Fibroblast of lung (primary cell): ENCODE measurements at regions not wholly inside any gene's neighbourhood (a gene's known extent, or its start where the extent isn't known, plus 50 kb on each side); places are given as distances from the start of the nearest gene placed in this dataset.
A peak's percentile ranks its signal among the peaks of the same experiment; 100 is the strongest.

Source experiments
- DNase-seq, 2 donors: peaks; one replicate each; pipeline versions ENCODE4 v3.0.0 to v3.0.0-alpha.2; 2010; ENCODE audit warnings: low read depth in 2 of 2
- H2AFZ ChIP-seq: 2 replicates; pipeline ENCODE4 v1.5.1; 2012; ENCODE audit warnings: low read length, control low read depth, inconsistent platforms
- H3K27ac ChIP-seq: 2 replicates; pipeline ENCODE4 v1.5.1; 2011; ENCODE audit warnings: low read length, control low read depth; ENCODE audit not compliant: insufficient read depth
- H3K27me3 ChIP-seq: 2 replicates; pipeline ENCODE4 v1.5.1; 2011; ENCODE audit warnings: mild to moderate bottlenecking, low read length; ENCODE audit not compliant: control insufficient read depth, insufficient read depth
- H3K36me3 ChIP-seq: 2 replicates; pipeline ENCODE4 v1.5.1; 2011; ENCODE audit warnings: low read length; ENCODE audit not compliant: control insufficient read depth, insufficient read depth
- H3K4me1 ChIP-seq: 2 replicates; pipeline ENCODE4 v1.5.1; 2011; ENCODE audit warnings: low read length; ENCODE audit not compliant: control insufficient read depth, insufficient read depth; ENCODE audit errors: extremely low read depth
- H3K4me2 ChIP-seq: 2 replicates; pipeline ENCODE4 v1.5.1; 2011; ENCODE audit warnings: low read length, control low read depth; ENCODE audit not compliant: insufficient read depth; ENCODE audit errors: extremely low read depth
- H3K4me3 ChIP-seq, 4 experiments: fragments of 200-600 bp in 1 of 4; sonication (generic) in 1 of 4; replicated peaks in 1 of 4; 2 replicates each; pipeline ENCODE4 v1.5.1; 2011 to 2016; ENCODE audit warnings: low read length in 4 of 4, low read depth in 3 of 4, mild to moderate bottlenecking in 3 of 4, control low read depth in 2 of 4, inconsistent platforms in 1 of 4, mixed read lengths in 1 of 4; ENCODE audit not compliant: insufficient read depth in 1 of 4; ENCODE audit errors: control extremely low read depth in 1 of 4
- H3K79me2 ChIP-seq: 2 replicates; pipeline ENCODE4 v1.5.1; 2012; ENCODE audit warnings: mild to moderate bottlenecking, low read length, inconsistent platforms; ENCODE audit not compliant: control insufficient read depth, insufficient read depth
- H3K9ac ChIP-seq: 2 replicates; pipeline ENCODE4 v1.5.1; 2011; ENCODE audit warnings: mild to moderate bottlenecking, low read length, control low read depth; ENCODE audit not compliant: insufficient read depth
- H3K9me3 ChIP-seq: 2 replicates; pipeline ENCODE4 v1.5.1; 2012; ENCODE audit warnings: low read depth, low read length; ENCODE audit not compliant: control insufficient read depth, insufficient read depth
- H4K20me1 ChIP-seq: 2 replicates; pipeline ENCODE4 v1.5.1; 2011; ENCODE audit warnings: low read length; ENCODE audit not compliant: control insufficient read depth, insufficient read depth; ENCODE audit errors: extremely low read depth
- EZH2 ChIP-seq: IDR thresholded peaks from 2 replicates; pipeline ENCODE4 v1.5.1; 2012; ENCODE audit warnings: low read length, control low read depth, mild to moderate bottlenecking; ENCODE audit errors: missing control alignments
- TF ChIP-seq, protein P1 (sequence below), 2 donors: IDR thresholded peaks in 1 of 2; conservative IDR thresholded peaks in 1 of 2; 1 replicate in 1 of 2; 2 replicates in 1 of 2; pipeline ENCODE4 v1.5.1; 2011 to 2012; ENCODE audit warnings: low read length in 2 of 2, control low read depth in 1 of 2, inconsistent platforms in 1 of 2, low read depth in 1 of 2, mild to moderate bottlenecking in 1 of 2

DNA sequence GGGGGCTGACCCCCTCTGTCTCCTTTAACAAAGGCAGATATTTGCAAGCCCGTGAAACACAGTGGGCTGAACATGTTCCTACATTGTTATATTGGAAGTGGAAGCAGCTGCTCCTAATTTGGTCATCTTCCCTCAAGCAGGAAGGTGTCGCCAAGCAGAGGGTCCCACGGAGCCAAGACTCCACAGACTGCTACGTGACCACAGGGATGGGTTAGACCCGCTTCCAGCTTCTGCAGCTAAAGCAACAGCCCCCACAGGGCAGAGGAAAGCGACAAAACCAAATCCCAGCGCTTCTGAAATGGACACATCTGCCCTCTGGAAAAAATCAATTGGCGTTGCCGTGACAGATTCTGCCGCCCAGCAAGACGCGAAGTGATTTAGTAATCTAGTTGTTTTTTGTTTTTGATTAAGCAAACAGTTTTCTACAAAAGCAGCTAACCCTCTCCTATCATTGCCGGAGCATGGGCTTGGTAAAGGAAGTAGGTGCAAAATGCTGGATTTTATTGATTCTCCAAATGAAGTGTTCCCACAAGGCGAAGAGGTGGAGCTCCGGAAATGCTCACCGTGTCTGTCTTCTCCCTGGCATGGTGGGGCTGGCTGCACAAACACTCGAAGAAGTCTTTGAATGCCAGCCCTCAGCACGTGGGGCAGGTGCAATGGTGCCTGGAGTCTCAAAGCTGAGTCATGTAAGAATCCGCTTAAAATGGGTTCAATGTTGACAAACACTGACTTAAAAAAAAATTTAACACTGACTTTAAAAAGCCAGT is 79.4 kb upstream of the FRMD1 start:
- H3K9me3 ChIP-seq = no peaks in the 10 kb centered on the region
- no peaks in the 10 kb centered on the region for H3K4me1 ChIP-seq
- TF ChIP-seq EZH2 = no peak
- TF ChIP-seq, protein P1, sequence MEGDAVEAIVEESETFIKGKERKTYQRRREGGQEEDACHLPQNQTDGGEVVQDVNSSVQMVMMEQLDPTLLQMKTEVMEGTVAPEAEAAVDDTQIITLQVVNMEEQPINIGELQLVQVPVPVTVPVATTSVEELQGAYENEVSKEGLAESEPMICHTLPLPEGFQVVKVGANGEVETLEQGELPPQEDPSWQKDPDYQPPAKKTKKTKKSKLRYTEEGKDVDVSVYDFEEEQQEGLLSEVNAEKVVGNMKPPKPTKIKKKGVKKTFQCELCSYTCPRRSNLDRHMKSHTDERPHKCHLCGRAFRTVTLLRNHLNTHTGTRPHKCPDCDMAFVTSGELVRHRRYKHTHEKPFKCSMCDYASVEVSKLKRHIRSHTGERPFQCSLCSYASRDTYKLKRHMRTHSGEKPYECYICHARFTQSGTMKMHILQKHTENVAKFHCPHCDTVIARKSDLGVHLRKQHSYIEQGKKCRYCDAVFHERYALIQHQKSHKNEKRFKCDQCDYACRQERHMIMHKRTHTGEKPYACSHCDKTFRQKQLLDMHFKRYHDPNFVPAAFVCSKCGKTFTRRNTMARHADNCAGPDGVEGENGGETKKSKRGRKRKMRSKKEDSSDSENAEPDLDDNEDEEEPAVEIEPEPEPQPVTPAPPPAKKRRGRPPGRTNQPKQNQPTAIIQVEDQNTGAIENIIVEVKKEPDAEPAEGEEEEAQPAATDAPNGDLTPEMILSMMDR (conservative IDR thresholded peaks at IDR 0.05 in 1 of 2, IDR thresholded peaks at IDR 0.05 in 1 of 2; ENCODE audit: low read depth in 1 of 2, low read length in 2 of 2) = no peak
- no peaks in the 10 kb centered on the region for H3K36me3 ChIP-seq
- H3K79me2 ChIP-seq = no peaks in the 10 kb centered on the region
- no peak overlapping the region for H3K4me3 ChIP-seq
- H4K20me1 ChIP-seq = no peaks in the 10 kb centered on the region
- H3K4me2 ChIP-seq = no peak overlapping the region
- DNase-seq = peak in 1 of 2 donors; percentile 13
- H2AFZ ChIP-seq = no peak overlapping the region
- H3K27ac ChIP-seq = no peak overlapping the region
- H3K27me3 ChIP-seq = no peaks in the 10 kb centered on the region
- H3K9ac ChIP-seq = no peak overlapping the region

DNA sequence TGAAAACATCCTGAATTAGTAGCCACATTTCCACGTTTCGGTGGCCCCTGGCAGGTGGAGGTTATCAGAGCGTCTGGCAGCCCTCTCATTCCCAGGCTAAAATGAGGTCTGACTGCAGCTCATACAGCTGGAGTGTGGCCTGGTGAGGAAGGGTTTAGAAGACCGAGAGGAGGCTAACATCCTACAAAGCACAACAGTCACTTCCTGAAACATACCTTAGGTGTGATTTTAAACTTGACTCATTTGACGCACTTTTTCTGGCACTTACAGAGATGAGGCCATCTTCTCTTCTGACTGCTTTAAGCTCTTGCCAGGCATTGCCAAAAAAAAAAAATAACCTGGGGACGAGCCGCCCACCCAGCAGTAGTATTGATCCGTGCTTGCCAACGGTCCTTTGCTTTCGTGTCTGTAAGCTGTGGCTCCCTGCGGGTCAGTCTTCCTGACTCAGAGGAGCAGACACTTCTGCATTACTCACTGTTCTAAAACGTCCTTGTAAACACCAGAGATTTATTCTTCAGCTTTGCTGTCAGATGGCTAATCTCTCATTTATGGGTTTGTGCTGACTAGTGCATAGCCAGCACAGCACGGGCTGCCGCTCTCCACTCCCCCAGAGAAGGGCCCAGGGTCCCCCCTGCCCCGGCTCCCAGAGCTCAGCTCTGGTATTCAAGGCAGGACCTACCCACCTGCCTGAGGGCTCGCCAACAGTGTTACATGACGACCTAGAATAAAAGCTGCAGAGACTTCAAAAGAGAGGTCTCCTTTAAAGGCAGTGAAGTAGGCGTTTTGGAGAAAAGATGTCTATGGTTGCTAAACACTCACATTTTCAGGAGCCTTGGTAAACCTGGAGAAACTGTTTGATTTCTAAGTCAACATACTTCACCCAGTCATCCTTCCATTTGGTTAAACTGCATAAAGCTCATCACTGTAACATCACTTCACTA is 78.5 kb upstream of the FRMD1 start:
- H3K27me3 ChIP-seq = no peaks in the 10 kb centered on the region
- peak; percentile 35 to 89 for DNase-seq
- no peak overlapping the region for H2AFZ ChIP-seq
- TF ChIP-seq EZH2 = no peak
- TF ChIP-seq, protein P1 (conservative IDR thresholded peaks at IDR 0.05 in 1 of 2, IDR thresholded peaks at IDR 0.05 in 1 of 2; ENCODE audit: low read depth in 1 of 2, low read length in 2 of 2) = no peak
- no peaks in the 10 kb centered on the region for H3K4me1 ChIP-seq
- no peaks in the 10 kb centered on the region for H3K9me3 ChIP-seq
- H3K4me3 ChIP-seq = no peak overlapping the region
- H3K4me2 ChIP-seq = peak overlapping the region; percentile 37
- H3K36me3 ChIP-seq = no peaks in the 10 kb centered on the region
- H3K27ac ChIP-seq = peak overlapping the region; percentile 59
- H3K79me2 ChIP-seq = no peaks in the 10 kb centered on the region
- H4K20me1 ChIP-seq = no peaks in the 10 kb centered on the region
- no peak overlapping the region for H3K9ac ChIP-seq

DNA sequence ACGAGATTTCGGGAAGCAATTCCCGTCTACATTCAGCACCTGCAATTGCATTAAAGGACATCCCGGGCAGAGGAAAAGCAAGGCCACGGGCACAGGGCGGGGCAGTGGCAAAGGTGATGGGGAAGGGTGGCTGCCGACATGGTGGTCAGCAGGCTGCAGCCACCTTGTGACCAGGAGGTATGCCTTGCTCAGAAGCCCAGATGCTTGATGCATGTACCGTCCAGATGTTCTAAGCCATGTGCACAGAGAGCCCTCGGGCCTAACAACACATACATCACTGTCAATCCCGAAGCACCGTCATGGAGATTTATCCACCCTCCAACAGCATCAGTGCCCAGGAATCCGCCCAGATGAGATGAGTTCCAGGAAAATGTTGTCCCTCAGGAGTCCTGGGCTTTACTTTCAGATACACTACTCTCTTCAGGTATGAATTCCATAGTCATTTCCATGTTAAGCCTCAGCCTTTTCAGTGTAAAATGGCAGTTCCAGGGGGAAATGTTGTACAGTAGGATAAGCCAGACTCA is 77.8 kb upstream of the FRMD1 start:
- Histone ChIP-seq H3K36me3 (no peaks in the 10 kb centered on the region), H2AFZ (no peak overlapping the region), H3K79me2 (no peaks in the 10 kb centered on the region), H3K27me3 (no peaks in the 10 kb centered on the region), H3K4me3 (no peak overlapping the region), H3K9me3 (no peaks in the 10 kb centered on the region), H3K27ac (peak overlapping the region; percentile 59), H3K9ac (no peak overlapping the region), H4K20me1 (no peaks in the 10 kb centered on the region), H3K4me1 (no peaks in the 10 kb centered on the region), H3K4me2 (peak overlapping the region; percentile 37)
- no peak for TF ChIP-seq EZH2
- TF ChIP-seq, protein P1 (conservative IDR thresholded peaks at IDR 0.05 in 1 of 2, IDR thresholded peaks at IDR 0.05 in 1 of 2; ENCODE audit: low read depth in 1 of 2, low read length in 2 of 2) = no peak
- peak in 1 of 2 donors; percentile 23 for DNase-seq
